GM18507 (cell line): ENCODE measurements at regions not wholly inside any gene's neighbourhood (a gene's known extent, or its start where the extent isn't known, plus 50 kb on each side); places are given as distances from the start of the nearest gene placed in this dataset.
"Not testable (repeated sequence)": the region's sequence is repeated elsewhere in the genome, so short reads cannot be mapped to it uniquely, and the experiment has no call there.

Experiments
- DNase-seq: peaks from one replicate; pipeline ENCODE4 v3.0.0; 2011; ENCODE audit warnings: low read depth; ENCODE audit not compliant: insufficient read length; ENCODE audit errors: extremely low spot score
- FAIRE-seq: peaks from 2 replicates; lab custom pipeline; 2011; peaks lifted over from hg19 to GRCh38; lab: Jason Lieb, UNC

DNA sequence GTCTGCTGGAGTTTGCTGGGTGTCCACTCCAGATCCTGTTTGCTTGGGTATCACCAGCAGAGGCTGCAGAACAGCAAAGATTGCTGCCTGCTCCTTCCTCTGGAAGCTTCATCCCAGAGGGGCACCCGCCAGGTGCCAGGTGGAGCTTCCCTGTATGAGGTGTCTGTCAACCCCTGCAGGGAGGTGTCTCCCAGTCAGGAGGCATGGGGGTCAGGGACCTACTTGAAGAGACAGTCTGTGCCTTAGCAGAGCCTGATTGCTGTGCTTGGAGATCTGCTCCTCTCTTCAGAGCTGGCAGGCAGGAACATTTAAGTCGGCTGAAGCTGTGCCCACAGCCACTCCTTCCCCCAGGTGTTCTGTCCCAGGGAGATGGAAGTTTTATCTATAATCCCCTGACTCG is 376.8 kb upstream of the POU1F1 start:
- not testable (repeated sequence) for FAIRE-seq, DNase-seq

DNA sequence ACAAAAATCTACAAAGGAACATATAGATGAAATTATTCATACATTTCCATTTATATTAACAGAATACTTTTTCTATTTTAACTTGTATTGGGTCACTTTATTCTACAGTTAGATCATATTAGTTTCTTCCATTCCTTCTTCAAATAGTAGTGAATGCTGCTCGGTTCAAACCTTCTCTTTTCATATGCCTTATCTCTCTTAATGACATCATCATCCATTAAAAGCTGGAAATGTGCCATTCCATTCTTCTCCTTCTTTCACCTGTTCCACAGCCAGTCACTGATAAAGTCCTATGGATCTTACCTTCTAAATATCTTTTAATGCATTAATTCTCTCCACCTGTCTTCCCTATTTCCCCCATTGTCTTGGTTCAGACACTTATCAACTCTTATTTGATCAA is 358.0 kb upstream of the POU1F1 start:
- no peak for DNase-seq
- no peak for FAIRE-seq

DNA sequence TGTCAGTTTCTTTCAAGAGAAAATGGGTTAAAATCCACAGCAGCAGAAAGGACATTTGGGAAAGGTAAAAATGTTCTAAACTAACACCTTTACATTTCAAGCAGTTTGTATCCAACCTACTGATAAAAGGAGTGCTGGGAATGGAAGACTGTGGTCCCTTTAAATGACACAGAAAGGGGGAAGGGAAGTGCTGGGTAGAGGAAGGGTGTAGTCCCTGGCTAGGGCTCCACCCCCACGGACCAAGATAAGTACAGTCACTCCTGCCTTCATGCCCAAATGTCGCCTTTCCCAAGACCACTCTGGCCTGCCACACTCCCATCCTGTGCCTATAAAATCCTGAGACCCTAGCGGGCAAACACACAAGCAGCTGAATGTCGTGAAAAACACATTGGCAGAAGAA is 350.9 kb upstream of the POU1F1 start:
- no peak for FAIRE-seq
- DNase-seq, result no peak

DNA sequence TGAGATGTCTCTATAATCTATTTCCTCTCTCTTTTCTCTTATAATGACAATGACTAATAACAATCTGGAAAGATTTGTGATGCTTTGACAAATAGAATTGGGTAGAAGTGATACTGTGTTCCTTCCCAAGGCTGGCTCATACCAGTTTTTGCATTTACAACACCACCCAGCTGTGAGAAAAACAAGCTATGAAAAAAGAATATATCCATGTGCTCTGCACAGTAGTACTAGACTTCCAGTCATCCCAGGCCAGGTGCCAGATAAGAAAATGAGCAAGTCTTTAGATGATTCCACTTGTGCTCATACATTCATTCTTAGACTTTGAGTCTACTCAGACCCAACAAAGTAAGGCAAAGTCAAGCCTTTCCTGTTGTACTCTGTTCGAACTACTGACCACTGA is 350.2 kb upstream of the POU1F1 start:
- DNase-seq (no peak), FAIRE-seq (no peak)

DNA sequence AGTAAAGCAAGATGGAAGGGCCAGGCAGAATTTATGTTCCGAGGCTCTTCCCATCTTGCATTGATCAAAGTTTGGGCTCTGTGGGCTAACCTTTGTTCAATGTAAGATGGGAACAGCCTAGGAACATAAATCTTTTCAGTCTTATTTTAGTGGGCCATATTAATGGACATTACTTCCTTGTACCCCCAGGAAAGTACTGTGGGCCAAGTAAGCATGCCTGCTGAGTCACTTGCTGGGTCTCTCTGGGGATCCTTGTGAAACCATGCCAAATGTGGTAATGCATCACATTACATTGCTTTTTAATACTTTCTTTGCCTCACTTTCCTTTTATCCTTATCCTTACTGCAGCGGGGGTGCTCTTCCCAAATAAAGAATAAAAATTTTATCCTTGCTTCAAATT is 349.5 kb upstream of the POU1F1 start:
- no peak for FAIRE-seq
- no peak for DNase-seq

DNA sequence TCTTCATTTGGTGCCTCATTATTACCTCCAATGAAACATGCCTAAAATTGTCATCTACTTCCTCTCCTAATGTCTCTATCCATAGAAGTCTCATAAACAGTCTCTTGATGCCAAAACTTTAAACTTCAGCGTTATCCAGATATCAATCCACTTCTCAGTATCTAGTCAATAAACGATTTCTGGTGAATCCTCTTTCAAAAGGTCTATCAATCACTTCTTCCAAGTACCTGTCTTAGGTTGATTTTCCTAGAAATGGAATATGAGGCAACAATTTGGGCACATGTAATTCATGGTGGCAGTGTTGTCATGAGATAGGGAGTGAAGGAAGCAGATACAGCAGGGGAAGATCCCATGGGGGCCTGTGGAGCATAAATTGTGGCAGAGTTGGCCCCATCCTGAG is 348.5 kb upstream of the POU1F1 start:
- no peak for FAIRE-seq
- no peak for DNase-seq

DNA sequence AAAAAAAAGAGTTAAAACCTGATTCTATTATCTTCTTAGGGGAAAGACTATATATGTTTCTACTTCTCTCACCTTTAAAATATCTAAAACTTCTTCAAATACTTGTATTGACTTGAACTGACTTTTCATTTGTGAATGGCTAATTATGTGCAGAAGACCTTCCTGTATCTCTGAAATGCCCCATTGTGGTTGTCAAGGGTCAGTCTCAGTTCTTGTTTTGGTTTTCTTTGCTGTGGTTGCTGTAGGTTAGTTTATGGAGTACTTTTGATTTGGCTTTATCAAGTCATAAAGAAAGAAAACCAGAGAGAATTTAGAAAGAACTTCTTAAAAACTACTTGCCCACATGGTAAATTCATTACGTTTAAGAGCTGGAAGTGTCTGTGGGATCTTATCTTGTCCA is 345.3 kb upstream of the POU1F1 start:
- FAIRE-seq (no peak), DNase-seq (no peak)

DNA sequence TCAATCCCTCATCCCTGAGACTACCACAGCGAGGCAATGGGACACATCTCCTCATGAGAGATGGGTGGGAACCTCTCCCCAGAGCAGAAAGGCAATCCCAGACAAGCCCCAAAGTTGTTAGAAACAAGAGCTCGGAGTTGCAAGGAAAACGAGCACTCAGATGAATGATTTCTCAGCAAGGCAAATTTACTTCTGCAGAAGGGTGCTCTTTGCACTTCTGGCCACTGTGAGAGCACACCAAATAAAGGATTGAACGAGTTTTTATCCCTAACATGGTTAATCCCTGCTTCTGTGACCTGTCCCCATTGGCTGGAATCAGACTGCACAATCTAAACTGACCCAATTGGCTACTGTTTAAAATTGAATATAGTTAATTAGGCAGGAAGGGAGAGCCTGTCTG is 339.1 kb upstream of the POU1F1 start:
- FAIRE-seq (no peak), DNase-seq (no peak)

DNA sequence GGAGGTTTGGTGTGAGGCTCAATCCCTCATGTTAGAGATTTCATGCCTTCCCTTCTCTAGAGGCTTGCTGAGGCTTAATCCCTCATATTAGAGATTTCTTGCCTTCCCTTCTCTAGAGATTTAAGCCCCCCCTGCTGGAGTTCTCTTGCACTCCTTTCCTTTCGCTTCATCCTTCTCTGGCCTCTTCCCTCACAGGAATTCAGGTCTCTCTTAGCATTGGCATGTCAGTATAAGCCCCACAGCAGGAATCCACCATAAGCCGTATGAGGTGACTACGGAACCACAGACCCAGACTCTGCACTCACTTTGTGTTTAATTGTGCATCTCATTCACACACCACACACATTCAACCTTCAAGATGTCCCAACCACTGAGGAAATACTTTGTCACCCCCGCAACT is 338.6 kb upstream of the POU1F1 start:
- FAIRE-seq (no peak), DNase-seq (no peak)

DNA sequence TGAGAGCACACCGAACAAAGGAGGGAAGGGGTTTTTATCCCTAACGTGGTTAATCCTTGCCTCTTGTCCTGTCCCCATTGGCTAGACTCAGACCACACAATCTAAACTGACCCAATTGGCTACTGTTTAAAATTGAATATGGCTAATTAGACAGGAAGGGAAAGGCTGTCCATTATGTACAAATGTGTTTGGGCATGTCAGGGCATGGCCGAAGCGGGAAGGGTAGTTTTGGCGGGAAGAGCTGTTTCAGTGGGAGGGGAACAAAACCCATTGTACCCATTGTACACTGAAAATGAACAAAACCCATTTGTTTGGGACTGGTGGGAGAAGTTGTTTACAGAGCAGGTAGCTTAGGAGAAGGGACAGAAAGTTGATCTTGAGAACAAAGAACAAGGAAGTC is 330.9 kb upstream of the POU1F1 start:
- FAIRE-seq, result no peak
- DNase-seq, result no peak

DNA sequence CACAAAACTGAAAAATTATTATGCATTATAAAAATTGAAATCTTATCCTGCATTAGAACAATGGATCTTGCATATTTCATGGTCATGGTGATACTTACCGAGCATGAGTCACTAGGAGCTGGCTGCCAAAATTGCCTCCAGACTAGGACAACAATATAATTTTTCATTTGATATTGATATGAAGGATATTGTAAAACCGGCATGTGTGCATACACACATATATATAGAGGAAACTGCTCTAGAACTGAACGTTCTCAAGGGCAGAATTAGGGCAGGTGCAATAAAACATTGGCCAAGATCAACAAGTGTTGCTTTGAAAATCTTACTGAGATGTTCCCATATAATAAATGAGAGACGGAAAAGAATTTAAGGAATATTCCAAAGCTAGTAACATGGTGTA is 319.4 kb upstream of the POU1F1 start:
- DNase-seq, result no peak
- FAIRE-seq, result no peak

DNA sequence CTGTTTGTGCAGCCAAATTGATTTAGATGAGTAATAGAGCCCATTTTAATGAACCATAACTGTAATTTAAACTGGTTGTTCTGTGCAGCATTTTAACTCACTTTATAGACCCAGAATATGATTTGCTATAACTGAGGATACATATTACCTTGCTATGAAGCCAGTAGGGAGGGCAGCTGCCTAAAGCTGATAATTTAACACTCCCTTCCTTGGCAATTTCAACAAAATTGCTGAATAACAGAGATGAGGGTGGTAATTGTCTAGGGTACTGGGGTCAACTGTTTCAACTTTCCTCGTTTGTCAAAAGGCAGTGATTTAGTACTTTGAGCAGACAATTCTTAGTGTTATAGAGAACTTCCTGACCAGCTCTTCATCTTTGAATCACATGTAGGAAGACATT is 304.9 kb upstream of the POU1F1 start:
- DNase-seq (no peak), FAIRE-seq (no peak)

DNA sequence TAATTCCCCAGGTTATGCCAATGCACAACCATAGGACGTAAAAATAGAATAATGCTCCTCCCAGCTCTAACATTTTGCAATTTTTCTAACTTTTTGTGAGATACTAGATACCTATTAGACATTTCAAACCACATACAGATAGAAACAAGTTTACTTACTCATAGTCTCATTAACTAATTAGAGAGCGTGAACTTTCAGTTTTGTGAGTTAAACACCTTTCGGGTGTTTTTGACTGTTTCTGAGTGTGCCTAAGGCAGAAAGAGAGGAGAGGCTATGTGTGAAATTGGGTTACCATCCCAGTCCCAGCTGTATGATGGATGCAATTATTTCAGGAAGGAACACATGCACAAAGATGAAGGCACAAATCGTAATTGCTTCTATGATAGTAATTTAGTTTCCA is 300.4 kb upstream of the POU1F1 start:
- DNase-seq (no peak), FAIRE-seq (no peak)

DNA sequence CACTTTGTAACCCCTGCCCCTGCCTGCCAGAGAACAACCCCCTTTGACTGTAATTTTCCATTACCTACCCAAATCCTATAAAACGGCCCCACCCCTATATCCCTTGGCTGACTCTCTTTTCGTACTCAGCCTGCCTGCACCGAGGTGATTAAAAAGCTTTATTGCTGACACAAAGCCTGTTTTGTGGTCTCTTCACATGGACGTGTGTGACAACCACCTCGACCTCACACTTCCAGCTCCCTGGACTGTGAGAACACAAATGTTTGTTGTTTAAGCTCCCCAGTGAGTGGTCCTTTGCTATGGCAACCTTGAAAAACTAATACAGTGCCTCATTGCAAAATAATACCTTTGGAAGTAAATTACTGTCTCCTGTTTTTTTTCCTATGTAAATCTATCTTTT is 299.2 kb upstream of the POU1F1 start:
- FAIRE-seq, result no peak
- no peak for DNase-seq

DNA sequence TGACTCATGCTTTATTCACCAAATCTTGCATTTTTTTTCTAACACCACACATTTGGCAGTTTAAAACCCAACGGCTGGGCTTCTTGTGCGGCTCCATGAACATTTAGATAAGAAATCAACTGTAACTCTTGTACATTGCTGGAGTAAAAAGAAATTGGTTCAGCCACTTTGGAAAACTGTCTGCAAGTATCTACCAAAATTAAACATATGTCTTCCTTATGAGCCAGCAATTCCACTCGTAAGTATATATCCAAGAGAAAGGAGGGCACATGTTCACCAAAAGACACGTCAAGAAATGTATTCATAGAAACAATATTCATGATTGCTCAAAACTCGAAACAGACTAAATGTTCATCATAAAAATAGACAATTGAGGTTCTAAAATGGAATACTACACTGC is 291.9 kb upstream of the POU1F1 start:
- DNase-seq (no peak), FAIRE-seq (no peak)

DNA sequence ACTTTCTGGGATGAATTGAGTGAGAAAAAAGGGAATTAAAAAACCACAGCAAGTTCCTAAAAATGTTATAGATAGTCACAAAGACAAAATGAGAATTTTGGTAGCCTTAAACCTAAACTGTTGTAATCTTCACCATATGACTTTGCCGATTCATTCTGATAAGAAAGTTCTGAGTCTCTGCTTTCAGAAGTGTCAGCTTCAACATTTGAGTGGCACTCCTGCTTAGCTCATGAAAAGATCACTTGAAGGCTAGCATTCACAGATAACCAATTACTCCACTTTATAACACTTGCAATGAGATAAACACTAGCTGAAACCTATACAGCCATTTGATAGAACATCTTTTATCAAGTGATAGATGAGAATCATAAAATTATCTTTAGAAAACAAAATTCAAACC is 288.1 kb upstream of the POU1F1 start:
- no peak for FAIRE-seq
- DNase-seq, result no peak

DNA sequence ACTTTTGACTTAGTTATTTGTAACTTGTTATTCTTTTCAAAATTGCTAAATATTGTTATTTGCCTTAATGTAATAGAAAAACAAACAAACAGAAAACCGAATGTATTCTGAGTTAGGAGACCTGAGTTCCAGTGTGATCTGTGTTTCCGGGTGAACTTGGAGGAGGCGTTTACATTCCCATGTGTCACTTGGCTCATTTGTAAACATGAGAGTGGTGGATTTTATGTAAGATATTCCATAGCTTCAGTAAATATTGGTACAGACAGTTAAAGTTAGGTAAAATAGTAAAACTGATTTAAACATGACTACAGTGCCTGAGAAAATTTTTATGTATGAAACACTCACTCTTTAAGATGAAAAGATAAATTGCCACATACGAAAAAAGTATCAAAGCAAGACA is 287.3 kb upstream of the POU1F1 start:
- FAIRE-seq, result no peak
- no peak for DNase-seq

DNA sequence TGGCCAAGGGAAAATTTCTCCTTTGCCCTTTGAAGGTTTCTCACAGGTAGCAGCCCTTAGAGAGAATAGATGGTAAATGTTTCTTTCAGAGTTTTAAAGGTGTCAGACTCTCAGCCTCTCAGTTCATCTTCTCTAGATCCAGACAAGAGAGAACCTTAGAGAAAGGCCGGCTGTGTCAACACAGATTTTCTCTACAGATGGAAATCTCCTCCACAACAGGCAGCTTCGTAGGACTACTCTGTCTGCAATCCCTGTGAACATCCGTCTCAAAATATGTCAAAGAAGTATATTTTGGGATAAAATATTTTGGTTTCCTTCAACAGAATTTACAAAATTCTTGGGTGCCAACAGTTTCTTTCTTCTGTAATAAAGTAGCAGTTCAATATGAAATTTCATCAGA is 282.1 kb upstream of the POU1F1 start:
- DNase-seq, result no peak
- no peak for FAIRE-seq

DNA sequence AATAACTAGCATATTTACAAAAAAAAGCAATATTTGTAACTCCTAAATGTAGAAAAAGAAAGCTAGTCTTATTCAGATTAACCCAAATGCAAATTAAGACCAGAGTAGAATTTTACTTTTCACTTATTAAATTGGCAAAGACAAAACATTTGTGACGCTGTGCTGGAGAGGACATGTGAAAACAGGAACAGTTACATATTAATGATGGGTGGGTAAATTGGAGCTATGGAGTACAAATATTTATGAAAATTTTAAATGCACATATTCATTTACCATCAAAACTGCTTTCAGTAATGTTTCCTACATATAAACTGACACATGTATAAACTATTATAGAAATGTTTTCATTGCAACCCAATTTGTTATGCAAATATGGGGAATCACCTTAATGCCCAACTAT is 278.9 kb upstream of the POU1F1 start:
- DNase-seq (no peak), FAIRE-seq (no peak)

DNA sequence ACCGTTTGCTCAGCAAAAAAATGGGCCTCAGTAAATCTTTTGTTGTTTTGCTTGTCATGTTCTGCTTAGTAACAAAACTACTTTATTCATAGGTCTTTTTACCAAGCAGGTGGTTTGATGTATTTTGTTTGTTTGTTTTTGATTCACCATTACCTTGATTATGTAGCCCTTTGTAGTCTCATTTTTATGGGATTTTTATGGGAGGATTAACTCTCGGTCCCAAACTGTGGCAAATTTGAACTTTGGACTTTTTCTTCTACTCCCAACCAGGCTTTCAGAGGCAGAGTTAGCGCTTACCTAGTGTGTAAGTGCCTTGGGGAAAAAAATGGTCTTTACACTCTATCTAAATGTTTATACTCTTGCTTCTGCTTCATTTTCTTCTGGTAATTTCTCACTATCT is 276.7 kb upstream of the POU1F1 start:
- DNase-seq, result no peak
- no peak for FAIRE-seq

DNA sequence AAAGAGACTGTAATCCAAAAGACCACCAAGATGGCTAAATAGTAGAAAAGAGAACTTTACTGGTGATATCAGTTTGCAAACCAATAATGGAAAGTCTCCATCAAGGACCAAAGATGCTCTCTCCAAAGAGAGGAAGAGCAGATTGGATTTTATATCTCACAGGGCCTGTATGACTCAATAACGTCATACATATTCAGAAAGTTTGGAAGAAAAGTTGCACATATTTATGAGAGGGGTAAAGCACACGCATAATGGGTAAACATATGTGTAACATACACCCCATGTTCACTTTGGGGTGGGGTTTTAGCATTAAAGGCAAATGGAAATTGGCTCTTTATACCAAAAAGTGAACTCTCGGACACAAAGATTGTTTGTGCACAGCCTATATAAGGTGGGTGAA is 274.5 kb upstream of the POU1F1 start:
- FAIRE-seq (no peak), DNase-seq (no peak)

DNA sequence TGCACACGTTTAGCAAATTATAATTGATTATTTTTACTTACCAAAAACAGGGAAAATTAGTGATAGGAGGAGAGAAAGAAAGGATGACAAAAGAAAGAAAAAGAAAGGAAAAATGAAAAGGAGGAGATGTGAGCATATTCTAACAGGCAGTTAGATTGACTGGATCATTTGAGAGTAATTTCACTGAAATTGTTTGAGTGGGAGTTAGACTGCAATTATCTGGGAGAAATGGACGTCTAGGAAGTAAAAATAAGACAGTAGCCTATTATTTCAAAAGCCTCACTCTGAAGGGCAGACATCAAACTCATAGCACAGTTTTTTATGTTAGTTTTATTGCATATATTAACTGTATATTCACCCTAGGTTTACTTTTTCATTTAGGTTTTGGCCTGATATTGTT is 272.8 kb upstream of the POU1F1 start:
- no peak for FAIRE-seq

DNA sequence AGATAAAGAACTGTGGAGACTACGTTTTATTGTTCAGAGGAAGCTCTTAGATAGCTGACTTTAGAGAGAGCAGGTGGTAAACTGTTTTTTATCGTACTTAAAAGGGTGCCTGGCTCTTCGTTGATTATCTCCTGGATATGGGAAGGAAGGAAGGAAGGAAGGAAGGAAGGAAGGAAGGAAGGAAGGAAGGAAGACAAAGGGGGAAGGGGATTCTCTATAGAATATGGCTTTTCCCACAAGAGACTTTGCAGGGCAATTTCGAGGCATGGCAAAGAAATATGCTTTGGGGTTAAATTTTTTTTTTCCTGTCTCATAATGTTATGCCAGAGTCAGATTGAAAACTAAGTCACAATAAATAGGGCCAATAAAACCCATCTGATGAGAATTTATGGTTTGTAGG is 271.9 kb upstream of the POU1F1 start:
- FAIRE-seq (no peak), DNase-seq (no peak)

More for the DNA sequence above, 272.8 kb upstream of the POU1F1 start:
- no peak for DNase-seq
